Fibroblast of the conjunctiva (primary cell): ENCODE measurements at regions not wholly inside any gene's neighbourhood (a gene's known extent, or its start where the extent isn't known, plus 50 kb on each side); places are given as distances from the start of the nearest gene placed in this dataset.

Experiments
- DNase-seq: peaks from one replicate; pipeline ENCODE4 v3.0.0-alpha.2; 2010; ENCODE audit warnings: low read depth

- DNase-seq = no peak
These were observed 72.7 kb upstream of the TNRC6C start for GRCh38 chr17:77885678-77886386.

- no peak for DNase-seq
These were observed 72.1 kb upstream of the TNRC6C start for GRCh38 chr17:77886387-77886728.

- no peak for DNase-seq
These were observed 71.4 kb upstream of the TNRC6C start for GRCh38 chr17:77887110-77887463.

- peak; percentile 28 for DNase-seq
These were observed 70.8 kb upstream of the TNRC6C start for GRCh38 chr17:77887464-77888241.

GRCh38 chr17:77888242-77889134 lies 70.0 kb upstream of the TNRC6C start:
- DNase-seq = no peak

- DNase-seq = no peak
These were observed 69.4 kb upstream of the TNRC6C start for GRCh38 chr17:77889135-77889505.

GRCh38 chr17:77889866-77890760 lies 68.4 kb upstream of the TNRC6C start:
- no peak for DNase-seq

- no peak for DNase-seq
These were observed 67.7 kb upstream of the TNRC6C start for GRCh38 chr17:77890771-77891170.

- DNase-seq = no peak
These were observed 66.9 kb upstream of the TNRC6C start for GRCh38 chr17:77891602-77892001.

GRCh38 chr17:77892031-77892430 lies 66.5 kb upstream of the TNRC6C start:
- DNase-seq = no peak

GRCh38 chr17:77892469-77893143 lies 65.9 kb upstream of the TNRC6C start:
- DNase-seq = no peak

- DNase-seq = no peak
These were observed 65.1 kb upstream of the TNRC6C start for GRCh38 chr17:77893144-77894044.

- no peak for DNase-seq
These were observed 64.2 kb upstream of the TNRC6C start for GRCh38 chr17:77894126-77894956.

- DNase-seq = no peak
These were observed 60.7 kb upstream of the TNRC6C start for GRCh38 chr17:77897741-77898301.

- no peak for DNase-seq
These were observed 59.7 kb upstream of the TNRC6C start for GRCh38 chr17:77898521-77899434.

- no peak for DNase-seq
These were observed 59.0 kb upstream of the TNRC6C start for GRCh38 chr17:77899498-77899897.

GRCh38 chr17:77901481-77901880 lies 57.0 kb upstream of the TNRC6C start:
- no peak for DNase-seq

- DNase-seq = no peak
These were observed 53.2 kb upstream of the TNRC6C start for GRCh38 chr17:77905266-77905665.
